ENCODE measurements at regions not wholly inside any gene's neighbourhood (a gene's known extent, or its start where the extent isn't known, plus 50 kb on each side); places are given as distances from the start of the nearest gene placed in this dataset.

- TF ChIP-seq CTCF (IDR thresholded peaks at IDR 0.05) (no peak), POLR2A (IDR thresholded peaks at IDR 0.05) (no peak)
Observed at GRCh38 chr11:127935081-127935480, 652.3 kb downstream of the ETS1 start.

Data from uterus (tissue), 2 donors.